ENCODE measurements at regions not wholly inside any gene's neighbourhood (a gene's known extent, or its start where the extent isn't known, plus 50 kb on each side); places are given as distances from the start of the nearest gene placed in this dataset.

- no peak for TF ChIP-seq CTCF (IDR thresholded peaks at IDR 0.05)
- TF ChIP-seq POLR2A (IDR thresholded peaks at IDR 0.05), result no peak
These were observed 273.7 kb upstream of the NFIA start for GRCh38 chr1:60808676-60809075.
